HCEC 1CT (cell line): ENCODE measurements at regions not wholly inside any gene's neighbourhood (a gene's known extent, or its start where the extent isn't known, plus 50 kb on each side); places are given as distances from the start of the nearest gene placed in this dataset.
"Not testable (repeated sequence)": the region's sequence is repeated elsewhere in the genome, so short reads cannot be mapped to it uniquely, and the experiment has no call there.

ENCODE experiments used
- DNase-seq: peaks from one replicate; pipeline ENCODE4 v3.0.0-alpha.2; 2017

DNA sequence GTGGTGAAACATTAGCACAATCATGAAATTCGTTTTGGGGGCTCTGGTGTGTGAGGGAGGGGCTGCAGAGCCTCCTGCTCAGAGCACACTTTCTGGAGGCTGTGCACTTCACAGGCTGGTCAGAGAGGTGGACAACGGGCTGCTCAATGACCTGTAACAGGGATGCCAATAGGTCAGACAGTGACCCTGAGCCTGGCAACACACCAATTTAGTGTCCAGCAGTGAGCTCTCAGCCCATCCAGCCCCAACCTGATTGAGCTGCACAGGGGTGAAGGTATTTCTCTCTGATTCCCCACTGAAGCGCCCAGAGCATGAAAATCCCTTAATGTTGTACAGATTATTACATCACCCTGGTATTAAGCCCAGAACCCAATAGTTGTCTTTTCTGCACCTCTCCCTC lies 191.3 kb upstream of the ZNF32 start:
- no peak for DNase-seq

DNA sequence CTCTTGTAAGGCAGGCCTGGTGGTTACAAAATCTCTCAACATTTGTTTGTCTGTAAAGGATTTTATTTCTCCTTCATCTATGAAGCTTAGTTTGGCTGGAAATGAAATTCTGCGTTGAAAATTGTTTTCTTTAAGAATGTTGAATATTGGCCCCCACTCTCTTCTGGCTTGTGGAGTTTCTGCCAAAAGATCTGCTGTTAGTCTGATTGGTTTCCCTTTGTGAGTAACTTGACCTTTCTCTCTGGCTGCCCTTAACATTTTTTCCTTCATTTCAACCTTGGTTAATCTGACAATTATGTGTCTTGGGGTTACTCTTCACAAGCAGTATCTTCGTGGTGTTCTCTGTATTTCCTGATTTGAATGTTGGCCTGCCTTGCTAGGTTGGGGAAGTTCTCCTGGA lies 186.1 kb upstream of the ZNF32 start:
- not testable (repeated sequence) for DNase-seq

DNA sequence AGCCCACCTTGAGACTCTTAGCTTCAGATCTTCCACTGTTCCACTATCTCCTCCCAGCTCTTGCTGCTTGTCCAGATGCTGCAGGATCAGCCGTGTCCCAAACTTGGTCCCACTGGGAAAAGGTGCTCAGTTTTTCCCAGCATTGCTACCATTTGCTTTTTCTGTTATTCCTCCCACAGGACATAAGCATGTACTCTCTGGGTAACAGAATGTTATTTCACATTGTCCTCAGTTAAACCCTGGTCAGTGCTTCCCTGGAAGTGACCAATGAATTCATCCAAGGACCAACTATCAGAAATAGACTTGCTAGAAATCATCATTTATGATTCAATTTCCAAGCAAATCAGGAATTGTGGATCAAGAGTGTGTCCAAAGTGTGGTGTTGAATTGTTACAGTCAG lies 179.2 kb upstream of the ZNF32 start:
- DNase-seq, result no peak

DNA sequence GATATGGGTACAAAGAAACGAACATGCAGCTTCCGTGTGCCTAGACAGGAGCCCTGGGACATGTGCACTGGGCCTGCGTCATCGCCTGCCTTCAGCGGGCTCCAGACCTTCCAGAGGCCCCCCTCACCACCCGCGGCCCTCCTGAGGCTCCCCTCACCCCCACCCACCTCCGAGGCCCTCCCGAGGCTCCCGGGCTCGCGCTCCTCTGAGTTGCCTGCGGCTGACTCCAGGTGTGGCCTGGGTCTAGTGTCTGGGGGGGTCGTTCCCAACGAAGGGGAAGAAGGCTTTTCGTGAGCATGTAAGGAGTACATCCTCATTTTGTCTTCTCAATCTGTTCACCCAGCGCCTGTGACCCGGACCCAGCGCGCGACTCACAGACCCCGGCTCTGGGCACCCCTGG lies 177.3 kb upstream of the ZNF32 start:
- no peak for DNase-seq

DNA sequence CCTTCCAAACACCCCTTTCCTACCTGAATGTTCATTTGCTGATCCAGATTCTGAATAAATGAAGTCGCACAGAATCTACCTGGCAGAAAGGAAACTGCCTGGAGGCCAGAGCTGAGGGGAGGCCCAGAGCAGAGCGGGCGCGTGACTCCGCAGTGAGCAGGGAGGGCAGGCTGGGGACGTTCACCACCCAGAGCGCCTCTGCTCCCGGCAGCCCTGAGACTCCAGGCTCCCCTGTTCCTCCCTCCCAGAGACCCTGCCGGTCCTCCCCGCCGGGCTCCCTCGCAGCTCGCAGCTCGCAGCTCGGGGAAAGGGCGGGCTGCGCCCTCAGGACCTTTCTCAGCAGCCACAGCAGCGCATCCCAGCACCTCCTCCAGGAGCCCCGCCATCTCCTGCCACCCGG lies 176.7 kb upstream of the ZNF32 start:
- no peak for DNase-seq

DNA sequence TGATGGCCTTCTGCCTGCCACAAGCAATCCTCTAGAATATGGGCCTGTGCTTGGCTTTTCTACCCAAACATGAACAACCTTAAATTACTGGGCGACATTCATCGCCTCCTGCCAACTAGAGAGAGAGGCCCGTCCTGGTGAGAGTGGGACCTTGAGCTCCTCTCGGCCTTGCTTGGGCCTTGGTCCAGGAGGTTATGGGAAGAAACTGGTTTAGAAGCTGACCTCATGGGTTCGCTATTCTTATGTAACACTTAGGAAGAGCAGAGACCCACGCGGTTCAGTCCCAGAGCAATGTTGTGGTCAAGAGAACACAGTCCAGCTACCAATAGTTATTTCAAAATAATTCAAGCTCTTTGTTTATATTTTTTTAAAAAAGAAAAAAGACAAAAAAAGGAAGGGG lies 176.3 kb upstream of the ZNF32 start:
- DNase-seq, result peak; percentile 42

DNA sequence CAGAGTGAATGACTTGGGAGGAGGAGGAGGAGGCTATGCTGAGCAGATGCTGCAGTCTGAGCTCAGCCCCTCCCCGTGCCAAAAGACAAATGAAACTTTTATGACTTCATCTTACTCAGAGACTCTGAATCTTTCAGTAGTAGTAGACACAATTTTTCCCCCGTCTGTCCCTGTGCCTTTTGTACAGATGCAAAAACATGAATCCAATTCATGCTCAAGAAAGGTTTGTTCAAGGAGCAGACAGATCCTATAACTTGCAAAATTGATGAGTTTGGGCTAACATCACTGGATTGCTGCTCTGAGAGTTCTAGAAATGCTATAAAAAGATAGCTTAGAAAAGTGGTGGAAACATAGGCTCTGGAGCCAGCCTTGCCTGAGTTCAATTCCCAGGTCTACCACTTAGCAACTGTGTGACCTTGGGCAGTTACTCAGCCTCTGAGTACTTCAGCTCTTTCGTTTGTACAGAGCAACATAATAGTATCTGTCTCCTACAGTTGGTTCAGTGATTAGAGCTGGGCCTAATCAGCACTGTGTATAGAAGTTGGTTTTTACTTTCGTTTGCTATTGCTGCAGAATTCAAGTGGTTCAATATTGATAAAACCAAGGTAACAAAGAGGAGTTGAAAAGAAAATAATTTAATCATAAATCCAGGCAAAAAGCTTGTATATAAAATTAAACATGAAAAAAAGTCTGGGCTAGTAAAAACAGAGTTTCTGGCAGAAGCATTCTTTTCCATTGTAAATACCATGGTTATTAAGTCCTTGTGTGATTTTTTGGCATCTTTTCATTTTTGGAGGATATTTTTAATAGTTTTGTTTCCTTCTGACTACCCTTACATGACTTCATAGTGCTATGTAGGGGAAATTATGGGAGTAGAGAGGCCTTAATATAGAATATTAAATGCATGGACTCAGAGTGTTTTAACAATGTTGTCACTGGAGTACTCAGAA lies 174.2 kb upstream of the ZNF32 start:
- no peak for DNase-seq

DNA sequence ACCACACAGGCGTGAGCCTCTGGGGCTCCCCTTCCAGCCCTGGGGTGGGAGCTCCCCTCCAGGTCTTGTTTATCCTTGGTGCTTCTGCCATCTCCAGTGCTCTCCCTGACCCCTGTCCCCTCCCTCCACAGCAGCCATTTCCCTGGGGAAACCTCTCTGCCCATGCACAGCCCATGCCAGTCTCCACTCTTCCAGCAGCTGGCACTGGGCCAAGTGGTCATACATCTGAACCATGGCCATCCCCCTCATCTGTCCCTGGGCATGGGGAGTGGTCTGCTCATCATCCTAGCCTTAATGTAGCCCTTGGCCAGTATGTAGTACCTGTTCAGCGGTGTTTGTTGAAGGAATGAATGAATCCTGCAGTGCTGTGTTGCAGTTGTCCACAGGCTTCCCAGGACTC lies 172.4 kb upstream of the ZNF32 start:
- no peak for DNase-seq

DNA sequence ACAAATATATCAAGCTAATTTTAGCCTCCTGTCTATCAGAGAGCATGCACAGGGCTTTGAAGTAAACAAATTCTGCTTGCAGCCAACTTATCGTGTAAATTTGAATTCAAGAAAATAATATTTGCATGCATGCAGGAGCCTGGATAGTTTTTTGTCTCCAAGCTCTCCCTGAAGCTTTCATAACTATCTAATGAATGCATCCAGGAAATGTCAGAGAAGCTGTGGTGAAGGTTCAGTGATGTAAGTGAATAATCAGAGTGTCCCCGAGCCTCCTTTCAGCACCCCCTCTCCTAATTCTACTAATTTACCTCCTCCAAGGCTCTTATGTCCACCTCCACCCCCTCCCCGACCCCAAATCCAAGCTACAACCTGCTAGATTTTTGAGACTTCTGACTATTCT lies 172.0 kb upstream of the ZNF32 start:
- DNase-seq, result no peak

DNA sequence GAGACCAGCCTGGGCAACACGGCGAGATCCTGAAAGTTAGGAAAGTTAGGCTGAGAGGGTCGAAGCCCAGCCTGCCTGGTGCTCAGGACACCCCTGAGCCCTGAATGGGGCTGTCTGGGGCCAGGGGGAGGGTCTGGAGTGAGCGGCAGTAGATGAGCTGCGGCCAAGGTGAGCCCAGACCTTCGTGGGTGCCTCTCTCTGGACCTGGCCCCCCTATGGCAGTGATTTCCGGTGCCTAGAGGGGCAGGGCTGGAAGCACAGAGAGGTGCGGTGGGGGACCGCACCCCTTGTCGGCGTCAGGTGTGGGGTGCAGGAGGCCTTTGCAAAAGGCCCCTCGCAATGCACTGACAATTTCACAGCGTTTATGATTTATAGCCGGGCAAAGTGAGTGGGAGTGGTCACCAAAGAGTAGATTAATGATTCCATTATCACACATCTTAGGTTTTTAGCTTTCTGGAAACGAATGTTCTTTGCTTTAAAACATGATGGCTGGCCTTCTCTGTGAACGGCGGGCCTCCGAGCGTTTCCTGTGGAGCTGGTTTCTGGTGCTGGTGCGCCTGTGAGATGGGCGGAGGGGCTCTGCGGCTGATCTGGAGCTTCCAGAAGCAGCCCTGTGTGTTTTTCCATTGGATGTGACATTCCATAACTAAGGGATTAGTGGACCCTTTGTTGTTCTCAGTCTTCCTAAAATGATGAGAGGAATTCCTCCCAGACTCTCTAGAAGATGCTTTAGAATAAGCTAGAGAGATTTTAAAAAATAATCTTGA lies 171.0 kb upstream of the ZNF32 start:
- no peak for DNase-seq

DNA sequence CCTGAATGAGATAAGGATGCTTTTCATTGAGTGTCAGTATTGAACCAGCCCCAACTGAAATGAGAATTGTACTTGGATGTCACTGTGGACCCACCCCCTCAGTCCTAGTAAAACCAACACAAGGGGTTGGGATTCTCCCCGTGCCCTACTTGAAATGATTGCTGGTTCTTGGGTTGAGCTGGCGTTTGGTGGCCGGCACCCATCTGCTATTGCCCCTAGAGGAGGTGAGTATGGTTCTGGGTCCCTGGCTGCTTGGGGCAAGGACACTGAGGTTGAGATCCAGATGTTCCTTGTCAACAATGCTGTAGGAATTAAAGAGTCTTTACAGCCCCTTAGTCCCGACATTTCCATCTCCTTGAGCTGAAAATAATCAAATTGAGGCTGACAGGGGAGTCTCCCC lies 170.0 kb upstream of the ZNF32 start:
- no peak for DNase-seq

DNA sequence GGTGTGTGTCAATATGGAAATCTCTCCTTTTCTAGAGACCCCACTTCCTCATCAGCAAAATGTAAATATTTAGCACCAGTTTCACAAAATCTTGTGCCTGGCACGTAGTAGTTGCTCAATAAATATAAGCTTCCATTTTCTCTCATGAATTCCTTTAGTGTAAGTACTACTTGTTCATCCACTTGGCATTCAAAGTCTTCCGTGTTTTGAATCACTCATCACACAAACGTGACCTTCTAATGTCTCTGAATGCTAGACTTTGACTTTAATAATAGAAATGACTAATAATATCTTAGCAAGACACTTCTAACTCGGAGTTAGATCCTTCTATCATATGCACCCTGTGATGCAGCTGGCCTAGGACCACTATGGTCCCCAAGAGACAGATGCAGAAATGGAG lies 168.7 kb upstream of the ZNF32 start:
- DNase-seq, result peak; percentile 72

DNA sequence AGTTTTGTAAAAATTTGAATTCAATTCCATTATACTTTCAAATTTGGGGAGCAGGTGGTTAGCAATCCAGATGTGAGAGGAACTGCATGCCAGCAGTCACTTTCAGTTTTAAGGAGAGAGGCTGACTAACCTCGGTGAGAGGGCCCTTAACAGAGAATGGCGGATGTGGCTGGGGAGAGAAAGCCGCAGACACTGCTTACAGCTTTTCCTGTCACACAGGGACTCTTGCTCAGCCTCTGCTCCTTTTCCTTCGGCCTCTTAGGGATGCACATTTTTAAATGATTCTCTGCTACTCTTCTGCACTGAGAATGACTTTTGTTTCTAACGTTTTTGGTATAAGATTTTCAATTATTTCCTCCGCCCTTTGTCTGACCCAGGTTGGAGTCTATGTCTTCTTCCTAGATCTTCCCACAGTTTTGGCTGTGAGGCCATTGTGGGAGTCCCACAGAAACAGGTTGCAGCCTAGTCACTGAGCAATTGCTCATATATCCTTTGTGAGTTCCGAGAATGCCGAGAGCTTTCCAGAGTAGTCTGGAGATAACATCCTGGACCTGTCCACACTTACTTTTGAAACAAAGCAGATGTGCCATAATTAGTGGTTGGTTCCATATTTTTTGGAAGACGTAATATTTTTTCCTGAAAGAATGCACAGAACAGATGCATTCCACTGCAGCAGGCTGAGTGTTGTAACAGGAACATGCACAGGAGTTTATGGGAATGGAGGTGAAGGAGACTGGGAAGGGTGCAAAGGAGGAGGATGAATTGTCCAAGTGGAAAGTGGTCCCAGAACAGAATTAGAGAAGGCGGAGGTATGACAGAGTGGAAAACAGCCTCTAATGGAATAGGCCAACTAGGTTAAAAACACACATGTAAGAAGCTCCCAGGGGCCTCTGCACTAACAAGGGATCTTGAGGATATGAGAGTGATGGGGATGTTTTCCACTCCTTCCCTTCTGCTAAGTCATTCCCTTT lies 168.0 kb upstream of the ZNF32 start:
- DNase-seq, result peak; percentile 69

DNA sequence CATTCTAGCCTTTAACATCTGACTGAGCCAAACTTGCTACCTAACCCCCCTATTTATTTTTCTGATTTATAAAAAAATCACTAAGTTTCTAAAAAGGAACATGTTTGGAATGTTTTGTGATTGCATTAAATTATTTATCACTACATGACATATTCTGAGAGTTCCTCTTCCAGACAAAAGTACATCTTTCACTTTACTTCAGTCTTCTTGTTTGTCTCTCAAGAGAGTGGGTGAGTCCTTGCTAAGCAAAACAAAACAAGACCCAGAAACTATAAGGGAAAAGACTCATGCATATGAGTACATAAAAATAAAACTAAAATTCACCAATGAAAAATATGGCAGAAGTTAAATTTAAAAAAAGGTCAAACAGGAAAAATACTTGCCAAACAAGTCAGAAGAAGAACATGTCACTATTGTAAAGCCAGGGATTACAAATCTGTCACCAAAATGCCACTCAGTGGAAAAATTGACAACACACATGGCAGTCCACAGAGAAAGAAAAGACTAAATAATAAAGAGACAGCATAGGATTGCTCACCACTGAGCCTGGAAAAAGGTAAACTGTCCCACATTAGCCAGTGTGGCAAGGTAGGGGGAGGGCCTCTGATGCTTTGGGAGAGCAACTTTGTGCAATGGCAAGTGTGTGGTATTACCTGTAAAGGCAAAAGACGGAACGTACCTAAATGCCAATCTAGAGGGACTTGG lies 166.7 kb upstream of the ZNF32 start:
- no peak for DNase-seq

DNA sequence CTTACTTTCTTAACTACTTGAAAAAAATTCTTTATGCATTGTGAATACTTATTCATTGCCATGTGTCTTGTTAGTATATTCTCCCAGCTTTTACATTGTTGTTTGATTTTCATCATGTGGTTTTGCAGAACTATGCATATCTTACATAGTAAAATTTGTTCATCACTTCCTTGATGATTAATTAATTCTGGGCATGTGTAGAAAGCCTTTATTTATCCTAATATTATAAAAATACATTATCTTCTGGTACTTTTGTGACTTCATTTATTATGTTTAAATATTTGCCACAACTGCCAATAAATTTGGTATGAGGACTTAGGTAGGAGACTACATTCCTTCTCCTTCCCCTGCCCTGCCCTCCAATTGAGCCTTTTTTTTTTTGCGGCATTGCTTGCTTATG lies 166.0 kb upstream of the ZNF32 start:
- peak; percentile 54 for DNase-seq

DNA sequence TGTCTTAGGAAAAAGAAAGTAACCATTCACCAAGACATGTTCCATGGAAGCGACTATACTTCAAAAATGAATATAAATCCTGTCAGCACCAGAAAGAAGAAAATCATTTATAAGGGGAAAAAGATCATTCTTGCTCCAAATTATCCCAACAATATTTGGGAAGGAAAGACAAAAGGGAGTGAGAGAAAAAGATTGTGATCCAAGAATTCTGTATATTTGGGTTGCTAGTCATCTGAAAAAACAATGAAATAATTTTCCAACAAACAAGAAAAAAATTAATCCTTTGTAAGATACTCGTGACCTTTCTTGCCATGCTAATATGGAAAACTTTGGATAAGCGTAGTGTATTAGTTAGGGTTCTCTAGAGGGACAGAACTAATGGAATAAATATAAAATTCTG lies 163.2 kb upstream of the ZNF32 start:
- no peak for DNase-seq

DNA sequence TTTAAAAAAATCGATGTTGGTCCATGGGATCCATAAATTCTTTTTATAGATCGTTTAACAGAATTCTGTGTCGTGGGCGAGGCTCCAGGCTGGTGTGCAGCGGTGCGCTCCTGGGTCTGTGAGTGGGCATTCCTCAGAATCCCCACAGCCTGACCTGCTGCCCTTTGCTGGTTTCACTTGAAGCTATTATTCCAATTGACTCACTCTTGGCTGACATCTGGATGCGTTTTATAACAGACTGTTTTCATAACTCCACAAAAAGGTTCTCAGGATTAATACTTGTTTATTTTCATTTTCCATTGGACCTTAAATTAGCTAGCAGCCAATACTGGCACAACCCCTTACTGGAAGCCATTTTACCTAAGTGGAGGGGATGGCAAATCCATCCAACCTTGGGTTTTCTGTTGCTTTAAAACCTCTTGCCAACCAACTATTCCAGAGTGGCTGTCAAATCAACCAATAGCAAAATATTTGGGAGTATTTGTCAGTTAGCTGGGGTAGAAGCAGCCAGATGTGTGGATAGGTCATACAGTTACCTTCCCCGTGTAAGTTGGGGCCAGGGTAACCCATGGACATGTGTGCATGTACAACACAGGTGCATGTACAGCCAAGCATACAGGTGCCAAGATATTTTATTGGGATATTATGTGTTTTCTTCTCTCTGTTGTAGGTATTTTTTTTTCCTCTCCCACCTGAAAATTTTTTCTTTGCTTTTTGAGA lies 160.7 kb upstream of the ZNF32 start:
- DNase-seq, result peak; percentile 93

DNA sequence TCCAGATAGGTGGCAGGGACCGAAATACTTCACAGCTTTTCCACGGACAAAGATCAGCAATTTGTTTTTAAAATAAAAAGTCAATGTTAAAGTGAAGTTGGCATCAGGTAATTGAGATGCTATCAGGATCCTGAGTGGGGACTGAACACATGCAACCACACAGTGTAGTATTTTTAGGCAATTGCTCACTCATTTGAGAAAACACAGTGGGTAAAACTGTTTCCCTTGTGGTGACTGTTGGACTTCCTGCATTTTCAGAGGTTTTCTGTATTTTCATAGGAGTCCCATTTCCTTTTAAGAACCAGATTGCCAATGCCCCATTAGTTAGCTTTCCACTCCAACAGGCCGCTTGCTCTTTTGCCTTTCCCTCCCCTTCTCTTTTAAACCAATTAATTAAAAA lies 159.5 kb upstream of the ZNF32 start:
- DNase-seq, result peak; percentile 14

DNA sequence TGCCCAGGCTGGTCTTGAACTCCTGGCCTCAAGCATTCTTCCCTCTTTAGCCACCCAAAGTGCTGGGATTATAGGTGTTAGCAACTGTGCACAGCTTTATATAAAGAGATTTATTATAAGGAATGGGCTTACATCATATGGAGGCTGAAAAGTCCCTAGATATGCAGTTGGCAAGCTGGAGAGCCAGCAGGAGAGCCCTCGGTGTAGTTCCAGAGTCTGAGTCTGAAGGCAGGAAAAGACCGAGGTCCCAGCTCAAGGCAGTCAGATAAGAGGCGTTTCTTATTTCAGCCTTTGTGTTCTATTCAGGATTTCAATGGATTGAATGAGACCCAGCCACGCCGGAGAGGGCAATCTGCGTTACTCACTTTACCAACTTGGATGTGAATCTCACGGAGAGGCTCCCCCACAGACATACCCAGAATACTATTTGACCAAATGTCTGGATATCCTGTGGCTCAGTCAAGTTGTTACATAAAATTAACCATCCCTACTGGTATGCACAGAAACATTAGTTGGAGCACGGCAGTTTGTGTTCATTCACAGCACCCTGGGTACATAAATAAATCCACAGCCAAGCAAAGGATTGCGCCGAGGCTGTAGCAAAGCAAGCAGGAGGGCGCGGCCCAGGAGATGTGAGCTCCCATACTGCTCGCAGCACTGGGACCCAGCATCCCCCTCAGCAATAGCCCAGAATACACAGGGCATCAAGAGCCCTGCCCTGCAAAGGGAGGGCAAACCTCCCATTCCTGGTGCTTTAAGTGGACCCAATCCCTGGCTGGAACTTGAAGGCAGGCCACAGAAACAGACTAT lies 158.4 kb upstream of the ZNF32 start:
- no peak for DNase-seq

DNA sequence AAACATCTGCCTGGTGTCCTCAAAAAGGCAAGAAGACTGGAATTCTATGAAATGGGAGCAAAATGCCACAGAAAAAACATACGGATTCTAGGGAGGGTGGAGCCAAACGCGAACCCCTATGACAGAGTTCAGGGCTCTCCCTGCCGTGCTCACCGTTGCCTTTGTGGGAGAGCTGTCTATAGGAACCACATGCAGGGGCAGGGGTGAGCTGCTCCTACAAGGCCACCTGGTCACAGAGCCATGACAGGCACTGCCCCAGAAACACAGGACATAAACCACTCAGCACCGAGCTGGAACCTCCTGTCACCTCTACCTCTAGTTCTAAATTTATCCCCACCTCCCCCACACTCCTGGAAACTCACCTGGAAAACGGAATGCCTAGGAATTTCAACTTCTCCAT lies 155.1 kb upstream of the ZNF32 start:
- DNase-seq, result no peak
